Activated T-cell treated with anti-CD3 and anti-CD28 coated beads for 24 hours (primary cell): ENCODE measurements at regions not wholly inside any gene's neighbourhood (a gene's known extent, or its start where the extent isn't known, plus 50 kb on each side); places are given as distances from the start of the nearest gene placed in this dataset.
"Not testable (repeated sequence)": the region's sequence is repeated elsewhere in the genome, so short reads cannot be mapped to it uniquely, and the experiment has no call there.

ENCODE experiments used
- DNase-seq: peaks from one replicate; pipeline ENCODE4 v3.0.0-alpha.2; 2020; ENCODE audit warnings: low read depth

- DNase-seq, result no peak
Observed at GRCh38 chr3:95167748-95168147, 1104.9 kb downstream of the NSUN3 start.

GRCh38 chr3:95168526-95168925 lies 1105.7 kb downstream of the NSUN3 start:
- DNase-seq, result no peak

GRCh38 chr3:95172164-95172943 lies 1109.5 kb downstream of the NSUN3 start:
- DNase-seq, result no peak

GRCh38 chr3:95177096-95177495 lies 1114.2 kb downstream of the NSUN3 start:
- DNase-seq, result no peak

- DNase-seq, result no peak
Observed at GRCh38 chr3:95184038-95184437, 1121.2 kb downstream of the NSUN3 start.

GRCh38 chr3:95189348-95189747 lies 1126.5 kb downstream of the NSUN3 start:
- DNase-seq, result no peak

- DNase-seq, result no peak
Observed at GRCh38 chr3:95197661-95198060, 1134.8 kb downstream of the NSUN3 start.

- no peak for DNase-seq
Observed at GRCh38 chr3:95200384-95200783, 1137.5 kb downstream of the NSUN3 start.

GRCh38 chr3:95210878-95211277 lies 1148.0 kb downstream of the NSUN3 start:
- no peak for DNase-seq

GRCh38 chr3:95212117-95212516 lies 1149.3 kb downstream of the NSUN3 start:
- no peak for DNase-seq

GRCh38 chr3:95215437-95215957 lies 1152.6 kb downstream of the NSUN3 start:
- no peak for DNase-seq

- no peak for DNase-seq
Observed at GRCh38 chr3:95217661-95218060, 1154.8 kb downstream of the NSUN3 start.

- no peak for DNase-seq
Observed at GRCh38 chr3:95218484-95218883, 1155.6 kb downstream of the NSUN3 start.

- DNase-seq, result no peak
Observed at GRCh38 chr3:95226437-95226836, 1163.6 kb downstream of the NSUN3 start.

- DNase-seq, result no peak
Observed at GRCh38 chr3:95227092-95227491, 1164.2 kb downstream of the NSUN3 start.

- no peak for DNase-seq
Observed at GRCh38 chr3:95228416-95228815, 1165.6 kb downstream of the NSUN3 start.

- DNase-seq, result no peak
Observed at GRCh38 chr3:95235916-95236315, 1173.1 kb downstream of the NSUN3 start.

GRCh38 chr3:95237783-95238182 lies 1174.9 kb downstream of the NSUN3 start:
- no peak for DNase-seq

- no peak for DNase-seq
Observed at GRCh38 chr3:95240395-95240794, 1177.5 kb downstream of the NSUN3 start.

GRCh38 chr3:95241256-95241655 lies 1178.4 kb downstream of the NSUN3 start:
- not testable (repeated sequence) for DNase-seq

- no peak for DNase-seq
Observed at GRCh38 chr3:95246413-95246812, 1183.6 kb downstream of the NSUN3 start.

GRCh38 chr3:95254061-95254460 lies 1191.2 kb downstream of the NSUN3 start:
- DNase-seq, result no peak

GRCh38 chr3:95254758-95255157 lies 1191.9 kb downstream of the NSUN3 start:
- DNase-seq, result no peak

GRCh38 chr3:95265129-95265528 lies 1202.3 kb downstream of the NSUN3 start:
- DNase-seq, result no peak
